IPS DF 4.7 (cell line): ENCODE measurements at regions not wholly inside any gene's neighbourhood (a gene's known extent, or its start where the extent isn't known, plus 50 kb on each side); places are given as distances from the start of the nearest gene placed in this dataset.
"Not testable (repeated sequence)": the region's sequence is repeated elsewhere in the genome, so short reads cannot be mapped to it uniquely, and the experiment has no call there.

Source experiments
- DNase-seq: peaks from one replicate; pipeline ENCODE4 v3.0.0-alpha.2; 2013; ENCODE audit warnings: low spot score; ENCODE audit errors: extremely low read depth

GRCh38 chr5:14054965-14055963 is 87.9 kb upstream of the TRIO start:
- no peak for DNase-seq

- DNase-seq, result no peak
Observed at GRCh38 chr5:14054111-14054854, 88.9 kb upstream of the TRIO start.

DNA sequence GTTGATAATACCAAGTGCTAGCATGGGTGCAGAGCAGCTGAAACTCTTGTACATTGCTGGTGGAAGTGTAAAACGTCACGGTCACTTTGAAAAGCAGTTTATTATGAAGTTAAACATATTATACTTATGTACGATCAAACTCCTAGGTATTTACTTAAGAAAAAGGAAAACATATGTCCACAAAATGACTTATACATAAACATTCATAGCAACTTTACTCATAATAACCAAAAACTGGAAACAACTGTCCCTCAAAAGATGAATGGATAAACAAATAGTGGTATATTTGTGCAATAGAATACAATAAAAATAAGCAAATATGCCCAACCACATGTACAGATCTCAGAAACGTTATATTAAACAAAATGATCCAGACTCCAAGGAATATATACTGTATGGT is 92.3 kb upstream of the TRIO start:
- DNase-seq, result no peak

DNA sequence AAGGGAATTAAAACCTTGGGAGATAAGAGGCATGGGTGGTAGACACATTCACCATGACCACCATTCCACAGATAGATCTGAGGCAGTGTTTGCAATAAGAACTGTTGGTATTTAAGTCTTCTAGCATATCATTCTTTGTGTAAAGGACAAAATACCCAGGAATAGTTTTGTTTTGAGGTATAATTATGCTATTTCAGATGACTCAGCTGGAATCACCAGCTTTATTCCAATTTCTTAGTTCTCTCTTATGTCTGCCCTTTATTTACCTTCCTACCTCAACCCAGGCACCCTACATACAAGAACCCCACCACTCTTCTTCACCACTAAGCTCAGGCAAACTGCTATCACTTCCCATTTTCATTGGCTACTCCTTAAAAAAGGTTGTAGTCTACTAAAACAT is 94.7 kb upstream of the TRIO start:
- DNase-seq, result no peak

GRCh38 chr5:14041528-14042192 is 97.2 kb upstream of the DNAH5 start:
- no peak for DNase-seq

- DNase-seq, result no peak
Observed at GRCh38 chr5:14040542-14040941, 96.1 kb upstream of the DNAH5 start.

GRCh38 chr5:14039576-14039975 is 95.1 kb upstream of the DNAH5 start:
- no peak for DNase-seq

DNA sequence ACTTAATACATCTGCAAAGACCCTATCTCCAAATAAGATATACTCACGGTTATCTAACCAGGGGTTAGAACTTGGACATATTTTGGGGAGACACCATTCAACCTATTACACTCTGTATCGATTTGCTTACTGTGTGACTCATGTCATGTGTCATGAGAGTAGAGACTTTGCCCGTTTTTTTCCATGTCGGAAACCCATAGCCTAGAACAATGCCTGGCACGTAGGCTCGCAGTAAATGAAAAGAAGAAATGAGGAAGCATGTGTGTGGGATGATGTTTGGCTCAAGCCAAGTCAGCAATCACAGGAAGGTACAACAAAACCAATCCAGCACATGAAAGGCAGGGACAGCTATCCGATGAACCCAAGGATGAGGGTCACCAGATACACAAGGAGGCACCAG is 94.6 kb upstream of the DNAH5 start:
- no peak for DNase-seq

GRCh38 chr5:14038341-14038959 is 94.0 kb upstream of the DNAH5 start:
- no peak for DNase-seq

GRCh38 chr5:14036947-14037346 is 92.5 kb upstream of the DNAH5 start:
- DNase-seq, result no peak

DNA sequence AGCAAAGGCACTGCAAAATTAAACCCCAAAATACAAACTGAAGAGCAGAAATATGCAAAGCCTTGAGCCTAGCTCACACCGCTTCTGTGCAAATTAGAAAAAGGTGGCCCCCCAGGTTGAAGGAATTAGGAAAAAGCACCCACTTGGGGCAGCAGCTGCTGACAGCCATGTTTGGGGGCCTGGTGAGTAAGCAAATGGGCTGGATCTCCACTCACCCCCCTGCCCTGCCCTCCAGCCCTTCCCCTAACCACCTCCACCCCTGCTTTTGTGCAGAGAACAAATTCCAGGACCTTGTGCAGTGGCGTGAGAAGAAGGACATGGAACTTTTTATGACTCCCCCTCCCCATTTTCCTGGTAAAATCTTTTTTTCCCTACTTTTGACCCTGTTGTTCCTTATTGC is 92.0 kb upstream of the DNAH5 start:
- DNase-seq, result peak; percentile 5

- peak; percentile 51 for DNase-seq
Observed at GRCh38 chr5:14035859-14036503, 91.5 kb upstream of the DNAH5 start.

- no peak for DNase-seq
Observed at GRCh38 chr5:14034963-14035362, 90.5 kb upstream of the DNAH5 start.

DNA sequence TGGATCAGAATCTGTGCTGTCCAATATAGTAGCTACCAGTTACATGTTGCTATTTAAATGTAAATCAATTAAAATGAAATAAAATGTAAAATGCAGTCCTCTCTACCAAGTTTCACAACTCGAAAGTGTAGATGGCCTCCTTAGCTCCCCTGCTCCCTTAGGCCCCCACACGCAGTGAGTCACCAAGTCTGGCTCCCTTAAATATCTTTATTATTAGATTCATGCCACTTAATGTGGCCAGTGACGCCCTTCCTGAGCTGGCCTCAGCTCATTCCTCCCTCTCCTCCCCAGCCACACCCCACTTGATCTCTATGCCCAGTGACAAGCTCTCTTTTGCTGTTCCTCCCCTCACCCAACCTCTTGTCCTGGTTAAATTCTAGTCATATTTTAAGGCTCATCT is 88.4 kb upstream of the DNAH5 start:
- no peak for DNase-seq

- no peak for DNase-seq
Observed at GRCh38 chr5:14028938-14029584, 84.6 kb upstream of the DNAH5 start.

DNA sequence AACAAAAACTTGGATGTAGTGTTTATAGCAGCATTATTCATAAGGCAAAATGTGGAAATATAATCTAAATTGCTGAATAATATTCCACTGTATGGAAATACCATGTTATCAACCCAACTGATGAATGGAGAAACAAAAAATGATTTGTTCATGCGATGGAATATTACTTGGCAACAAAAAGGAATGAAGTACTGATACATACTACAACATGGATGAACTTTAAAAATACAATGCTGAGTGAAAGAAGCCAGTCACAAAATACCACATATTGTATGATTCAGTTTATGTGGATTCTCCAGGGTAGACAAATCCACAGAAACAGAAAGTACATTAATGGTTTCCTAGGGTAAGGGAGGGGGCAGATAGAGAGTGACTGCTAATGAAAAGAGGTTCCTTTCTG is 83.7 kb upstream of the DNAH5 start:
- no peak for DNase-seq

GRCh38 chr5:14025569-14026286 is 81.2 kb upstream of the DNAH5 start:
- no peak for DNase-seq

- no peak for DNase-seq
Observed at GRCh38 chr5:14022971-14023370, 78.5 kb upstream of the DNAH5 start.

DNA sequence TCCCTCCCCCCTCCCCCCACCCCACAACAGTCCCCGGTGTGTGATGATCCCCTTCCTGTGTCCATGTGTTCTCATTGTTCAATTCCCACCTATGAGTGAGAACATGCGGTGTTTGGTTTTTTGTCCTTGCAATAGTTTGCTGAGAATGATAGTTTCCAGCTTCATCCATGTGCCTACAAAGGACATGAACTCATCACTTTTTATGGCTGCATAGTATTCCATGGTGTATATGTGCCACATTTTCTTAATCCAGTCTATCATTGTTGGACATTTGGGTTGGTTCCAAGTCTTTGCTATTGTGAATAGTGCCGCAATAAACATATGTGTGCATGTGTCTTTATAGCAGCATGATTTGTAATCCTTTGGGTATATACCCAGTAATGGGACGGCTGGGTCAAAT is 76.5 kb upstream of the DNAH5 start:
- not testable (repeated sequence) for DNase-seq

- no peak for DNase-seq
Observed at GRCh38 chr5:14019768-14020290, 75.3 kb upstream of the DNAH5 start.
